Fibroblast of skin of right biceps (primary cell): ENCODE measurements at regions not wholly inside any gene's neighbourhood (a gene's known extent, or its start where the extent isn't known, plus 50 kb on each side); places are given as distances from the start of the nearest gene placed in this dataset.
"Not testable (repeated sequence)": the region's sequence is repeated elsewhere in the genome, so short reads cannot be mapped to it uniquely, and the experiment has no call there.

Source experiments
- DNase-seq: peaks from one replicate; pipeline ENCODE4 v3.0.0-alpha.2; 2013

- DNase-seq = peak; percentile 41
These were observed 108.5 kb upstream of the ZNF469 start for GRCh38 chr16:88274126-88274750.

- peak; percentile 23 for DNase-seq
These were observed 107.9 kb upstream of the ZNF469 start for GRCh38 chr16:88274847-88275246.

- DNase-seq = not testable (repeated sequence)
These were observed 107.2 kb upstream of the ZNF469 start for GRCh38 chr16:88275336-88276122.

- DNase-seq = not testable (repeated sequence)
These were observed 106.6 kb upstream of the ZNF469 start for GRCh38 chr16:88276123-88276588.

GRCh38 chr16:88276591-88276990, 106.2 kb upstream of the ZNF469 start:
- no peak for DNase-seq

- DNase-seq = no peak
These were observed 102.8 kb upstream of the ZNF469 start for GRCh38 chr16:88279998-88280397.

- DNase-seq = no peak
These were observed 100.7 kb upstream of the ZNF469 start for GRCh38 chr16:88281858-88282563.

GRCh38 chr16:88282564-88283395, 100.0 kb upstream of the ZNF469 start:
- no peak for DNase-seq

GRCh38 chr16:88283596-88283995, 99.2 kb upstream of the ZNF469 start:
- DNase-seq = no peak

- no peak for DNase-seq
These were observed 98.7 kb upstream of the ZNF469 start for GRCh38 chr16:88284101-88284500.

GRCh38 chr16:88284626-88285513, 97.9 kb upstream of the ZNF469 start:
- DNase-seq = no peak

GRCh38 chr16:88285514-88285822, 97.3 kb upstream of the ZNF469 start:
- DNase-seq = no peak

GRCh38 chr16:88286301-88286923, 96.3 kb upstream of the ZNF469 start:
- no peak for DNase-seq

GRCh38 chr16:88287219-88287618, 95.5 kb upstream of the ZNF469 start:
- no peak for DNase-seq

GRCh38 chr16:88288303-88288702, 94.5 kb upstream of the ZNF469 start:
- no peak for DNase-seq

GRCh38 chr16:88289001-88289400, 93.8 kb upstream of the ZNF469 start:
- no peak for DNase-seq

GRCh38 chr16:88289561-88289960, 93.2 kb upstream of the ZNF469 start:
- DNase-seq = no peak

- peak; percentile 19 for DNase-seq
These were observed 92.8 kb upstream of the ZNF469 start for GRCh38 chr16:88289968-88290401.

GRCh38 chr16:88290850-88291830, 91.6 kb upstream of the ZNF469 start:
- DNase-seq = no peak
